ENCODE measurements at regions not wholly inside any gene's neighbourhood (a gene's known extent, or its start where the extent isn't known, plus 50 kb on each side); places are given as distances from the start of the nearest gene placed in this dataset.

DNA sequence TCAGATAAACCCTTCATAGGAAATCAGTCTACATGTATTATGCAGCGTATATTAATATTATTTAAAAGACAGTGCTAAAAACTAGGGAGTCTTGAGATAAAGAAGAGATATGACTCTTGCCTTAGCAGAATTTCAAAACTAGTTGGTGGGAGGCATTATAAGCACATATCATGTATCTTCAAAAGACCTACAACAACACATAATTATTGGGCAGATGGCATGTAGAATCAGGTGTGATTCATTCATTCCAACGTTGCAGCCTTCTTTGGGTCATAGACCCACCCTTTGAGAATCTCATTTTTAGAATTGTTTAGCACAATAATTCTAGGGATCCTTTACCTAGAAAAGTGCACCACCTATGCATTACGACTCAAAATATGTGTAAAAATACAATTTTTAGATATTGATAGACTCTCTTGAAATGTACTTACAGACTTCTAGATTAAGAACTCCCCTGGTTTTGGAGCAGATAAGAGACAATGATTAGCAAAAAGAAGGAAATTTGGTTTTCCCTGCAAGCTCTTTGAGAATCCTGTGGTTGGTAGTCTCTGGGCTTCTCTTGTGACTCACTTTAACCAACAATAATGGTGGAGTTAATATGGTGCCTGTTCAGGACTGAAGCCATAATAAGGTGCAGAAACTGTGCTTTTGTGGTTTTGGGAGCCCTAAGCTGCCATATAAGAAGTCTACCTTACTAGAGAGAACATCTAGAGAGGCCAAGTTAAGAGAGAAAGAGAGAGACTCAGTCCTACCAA, 85.3 kb upstream of the RGS4 start:
- no peaks in the 10 kb centered on the region for H3K9me3 ChIP-seq
- no peaks in the 10 kb centered on the region for H3K4me1 ChIP-seq
- H3K36me3 ChIP-seq, result no peaks in the 10 kb centered on the region
- no peak for TF ChIP-seq POLR2A (IDR thresholded peaks at IDR 0.05)
- no peak for TF ChIP-seq POLR2AphosphoS5 (IDR thresholded peaks at IDR 0.05)
- TF ChIP-seq, protein P1, sequence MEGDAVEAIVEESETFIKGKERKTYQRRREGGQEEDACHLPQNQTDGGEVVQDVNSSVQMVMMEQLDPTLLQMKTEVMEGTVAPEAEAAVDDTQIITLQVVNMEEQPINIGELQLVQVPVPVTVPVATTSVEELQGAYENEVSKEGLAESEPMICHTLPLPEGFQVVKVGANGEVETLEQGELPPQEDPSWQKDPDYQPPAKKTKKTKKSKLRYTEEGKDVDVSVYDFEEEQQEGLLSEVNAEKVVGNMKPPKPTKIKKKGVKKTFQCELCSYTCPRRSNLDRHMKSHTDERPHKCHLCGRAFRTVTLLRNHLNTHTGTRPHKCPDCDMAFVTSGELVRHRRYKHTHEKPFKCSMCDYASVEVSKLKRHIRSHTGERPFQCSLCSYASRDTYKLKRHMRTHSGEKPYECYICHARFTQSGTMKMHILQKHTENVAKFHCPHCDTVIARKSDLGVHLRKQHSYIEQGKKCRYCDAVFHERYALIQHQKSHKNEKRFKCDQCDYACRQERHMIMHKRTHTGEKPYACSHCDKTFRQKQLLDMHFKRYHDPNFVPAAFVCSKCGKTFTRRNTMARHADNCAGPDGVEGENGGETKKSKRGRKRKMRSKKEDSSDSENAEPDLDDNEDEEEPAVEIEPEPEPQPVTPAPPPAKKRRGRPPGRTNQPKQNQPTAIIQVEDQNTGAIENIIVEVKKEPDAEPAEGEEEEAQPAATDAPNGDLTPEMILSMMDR (IDR thresholded peaks at IDR 0.05), result no peak
- TF ChIP-seq EP300 (IDR thresholded peaks at IDR 0.05), result no peak
- H3K27me3 ChIP-seq, result no peaks in the 10 kb centered on the region
- no peak overlapping the region for H3K27ac ChIP-seq
- WGBS, 2 donors, result 79 to 92% methylated on average over 3 of the region's 3 CpGs
- DNase-seq, result no peak
- H3K4me3 ChIP-seq, result no peak overlapping the region
- no peak for ATAC-seq (ENCODE audit: low FRiP score in 2 of 2)

- Histone ChIP-seq H3K36me3 (no peaks in the 10 kb centered on the region), H3K27ac (no peak overlapping the region), H3K4me1 (no peaks in the 10 kb centered on the region), H3K9me3 (no peaks in the 10 kb centered on the region), H3K27me3 (no peaks in the 10 kb centered on the region), H3K4me3 (no peak overlapping the region)
- ATAC-seq (ENCODE audit: low FRiP score in 2 of 2) (no peak), DNase-seq (no peak)
- TF ChIP-seq POLR2AphosphoS5 (IDR thresholded peaks at IDR 0.05) (no peak), EP300 (IDR thresholded peaks at IDR 0.05) (no peak), POLR2A (IDR thresholded peaks at IDR 0.05) (no peak)
- TF ChIP-seq, protein P1 (IDR thresholded peaks at IDR 0.05), result no peak
Observed at GRCh38 chr1:162982364-162982763, 86.8 kb upstream of the RGS4 start.

DNA sequence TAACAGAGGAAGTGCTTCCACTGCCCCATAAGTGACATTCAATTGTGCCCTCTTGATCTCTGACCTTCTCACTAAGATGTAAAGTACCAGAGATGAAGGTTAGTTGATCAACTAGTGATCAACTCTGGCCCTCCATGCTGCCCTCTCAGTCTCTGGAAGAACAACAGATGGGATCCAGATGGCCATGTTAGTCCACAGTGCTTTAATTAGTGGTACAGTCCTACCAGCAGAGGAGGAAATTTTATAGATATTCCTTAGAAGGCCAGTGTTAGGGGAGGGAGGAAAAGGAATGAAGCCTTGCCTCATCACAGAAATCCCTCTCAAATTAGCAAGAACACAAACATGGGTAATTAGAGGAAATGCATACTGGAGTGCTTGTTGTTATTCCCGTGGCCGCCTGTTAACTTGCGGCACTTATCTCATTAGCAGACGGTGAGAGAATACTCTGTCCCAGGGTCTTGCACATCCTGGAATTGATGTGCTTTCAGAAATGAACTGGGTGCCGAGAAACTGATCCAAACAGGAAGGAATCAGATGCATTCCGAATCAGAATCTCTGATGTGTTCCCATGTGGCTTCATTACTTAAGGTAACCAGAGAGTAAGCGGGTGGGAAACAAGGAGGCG, 91.1 kb upstream of the RGS4 start:
- DNase-seq, result no peak
- Histone ChIP-seq H3K36me3 (no peaks in the 10 kb centered on the region), H3K27me3 (no peaks in the 10 kb centered on the region), H3K4me3 (no peak overlapping the region), H3K27ac (no peak overlapping the region), H3K9me3 (no peaks in the 10 kb centered on the region), H3K4me1 (no peaks in the 10 kb centered on the region)
- ATAC-seq (ENCODE audit: low FRiP score in 2 of 2), result no peak
- TF ChIP-seq, protein P1 (IDR thresholded peaks at IDR 0.05), result no peak
- 66 to 70% methylated on average over 8 of the region's 8 CpGs for WGBS, 2 donors

GRCh38 chr1:162976628-162977027, 92.5 kb upstream of the RGS4 start:
- H3K27me3 ChIP-seq, result no peaks in the 10 kb centered on the region
- TF ChIP-seq, protein P1 (IDR thresholded peaks at IDR 0.05), result no peak
- TF ChIP-seq POLR2A (IDR thresholded peaks at IDR 0.05) (no peak), POLR2AphosphoS5 (IDR thresholded peaks at IDR 0.05) (no peak), EP300 (IDR thresholded peaks at IDR 0.05) (no peak)
- H3K4me1 ChIP-seq, result no peaks in the 10 kb centered on the region
- H3K9me3 ChIP-seq, result no peaks in the 10 kb centered on the region
- H3K27ac ChIP-seq, result no peak overlapping the region
- ATAC-seq (ENCODE audit: low FRiP score in 2 of 2), result no peak
- 72 to 81% methylated on average over 3 of the region's 3 CpGs for WGBS, 2 donors
- DNase-seq, result no peak
- no peak overlapping the region for H3K4me3 ChIP-seq
- H3K36me3 ChIP-seq, result no peaks in the 10 kb centered on the region

DNA sequence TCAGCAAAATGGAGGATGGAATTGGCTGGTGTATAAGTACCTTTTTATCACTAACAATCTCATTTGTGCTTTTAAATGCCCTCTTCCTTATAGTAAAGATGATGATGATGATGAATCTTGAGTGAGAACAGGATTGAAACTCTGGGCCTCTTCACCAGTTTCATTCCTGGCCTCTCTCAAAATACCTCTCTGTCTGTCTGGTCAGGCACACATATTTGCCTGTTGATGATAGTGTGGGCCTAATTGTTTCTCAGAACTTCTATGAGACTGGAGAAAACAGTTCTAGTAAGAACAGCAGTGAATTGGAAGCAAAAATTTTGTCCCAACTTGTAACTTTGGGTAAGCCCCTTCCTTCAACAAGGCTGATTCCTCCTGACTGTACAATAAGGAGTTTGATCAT, 94.4 kb upstream of the RGS4 start:
- no peak for TF ChIP-seq POLR2A (IDR thresholded peaks at IDR 0.05)
- TF ChIP-seq POLR2AphosphoS5 (IDR thresholded peaks at IDR 0.05), result no peak
- TF ChIP-seq, protein P1 (IDR thresholded peaks at IDR 0.05), result no peak
- TF ChIP-seq EP300 (IDR thresholded peaks at IDR 0.05), result no peak
- H3K27me3 ChIP-seq, result no peaks in the 10 kb centered on the region
- no peak overlapping the region for H3K4me3 ChIP-seq
- no peak for DNase-seq
- no peak overlapping the region for H3K27ac ChIP-seq
- no peak for ATAC-seq (ENCODE audit: low FRiP score in 2 of 2)
- no peaks in the 10 kb centered on the region for H3K9me3 ChIP-seq
- H3K4me1 ChIP-seq, result no peaks in the 10 kb centered on the region
- no peaks in the 10 kb centered on the region for H3K36me3 ChIP-seq
